HG02885 (cell line): ENCODE measurements at regions not wholly inside any gene's neighbourhood (a gene's known extent, or its start where the extent isn't known, plus 50 kb on each side); places are given as distances from the start of the nearest gene placed in this dataset.

ENCODE experiments used
- ATAC-seq: cut with Tn5 transposase; IDR thresholded peaks from one replicate; pipeline ENCODE4 v1.9.1; 2021; ENCODE audit warnings: mild to moderate bottlenecking; ENCODE audit not compliant: unreplicated experiment, poor library complexity

DNA sequence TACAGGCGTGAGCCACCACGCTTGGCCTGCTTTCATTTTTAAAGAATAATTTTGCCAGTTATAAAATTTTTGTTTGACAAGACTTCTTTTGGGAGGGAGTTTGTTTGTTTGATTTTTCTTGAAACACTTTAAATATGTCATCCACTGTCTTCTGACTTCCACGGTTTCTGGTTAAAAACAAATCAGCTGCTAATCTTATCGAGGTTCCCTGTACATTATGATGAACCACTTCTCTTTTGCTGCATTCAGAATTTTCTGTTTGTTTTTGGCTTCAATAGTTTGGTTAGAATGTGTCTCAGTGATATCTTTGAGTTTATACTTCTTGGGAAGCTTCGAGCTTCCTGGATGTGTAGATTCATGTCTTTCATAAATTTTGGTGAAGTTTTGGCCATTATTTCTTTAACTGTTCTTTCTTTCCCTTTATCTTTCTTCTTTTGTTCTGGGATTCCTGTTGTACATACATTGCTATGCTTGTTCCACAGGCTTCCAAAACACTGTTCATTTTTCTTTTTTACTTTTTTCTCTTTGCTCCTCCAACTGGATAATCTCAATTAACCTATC, 60.8 kb downstream of the MSX2 start:
- ATAC-seq, result no peak
